GM12878 (cell line): ENCODE measurements at regions not wholly inside any gene's neighbourhood (a gene's known extent, or its start where the extent isn't known, plus 50 kb on each side); places are given as distances from the start of the nearest gene placed in this dataset.

Experiments
- ATAC-seq: fragments of 200-7000 bp; cut with Tn5 transposase; 3 replicates; pipeline ENCODE4 v1.9.1; 2020; ENCODE audit warnings: mild to moderate bottlenecking, moderate library complexity
- BruUV-seq: library from RNA; stranded (reverse); fragments of 400-500 nt; replicated peaks from 2 replicates; lab custom pipeline; 2021; lab: Mats Ljungman, UMichigan
- CTCF ChIA-PET: fragments of 300-600 bp; sonication (Branson Sonifier 250); formaldehyde crosslinking; extraction: SDS; loops from one replicate; lab custom pipeline; 2021; ENCODE audit warnings: inconsistent platforms; lab: Yijun Ruan, JAX
- POLR2A ChIA-PET: fragments of 350-600 bp; formaldehyde crosslinking; extraction: SDS; loops from one replicate; lab custom pipeline; 2021; ENCODE audit warnings: inconsistent platforms; lab: Charles Lee
- RAD21 ChIA-PET: fragments of 300-600 bp; sonication (Branson Sonifier 250); formaldehyde crosslinking; loops from one replicate; lab custom pipeline; 2023; ENCODE audit warnings: antibody characterized with exemption; ENCODE audit not compliant: unreplicated experiment; lab: Charles Lee
- SMC1A ChIA-PET: fragments of 300-600 bp; sonication (Branson Sonifier 250); formaldehyde crosslinking; loops from one replicate; lab custom pipeline; 2023; ENCODE audit not compliant: unreplicated experiment, uncharacterized antibody; lab: Charles Lee
- DNase-seq: peaks from one replicate; pipeline ENCODE4 v3.0.0-alpha.2; 2011; ENCODE audit warnings: low read depth, low spot score
- FAIRE-seq: peaks from 3 replicates; lab custom pipeline; 2011; peaks lifted over from hg19 to GRCh38; lab: Jason Lieb, UNC
- H2AFZ ChIP-seq: 2 replicates; pipeline ENCODE4 v1.6.0; 2011; ENCODE audit warnings: low read depth, low read length, control low read depth; ENCODE audit not compliant: control insufficient read depth
- H3K27ac ChIP-seq: 2 replicates; pipeline ENCODE4 v1.5.1; 2011; ENCODE audit warnings: control low read depth; ENCODE audit not compliant: control insufficient read depth, insufficient read depth
- H3K27me3 ChIP-seq, 2 experiments: replicated peaks in 1 of 2; 2 replicates each; pipeline versions ENCODE4 v1.6.0 to v1.6.1; 2011; ENCODE audit warnings: low read length in 1 of 2; ENCODE audit not compliant: control insufficient read depth in 2 of 2, insufficient read depth in 2 of 2
- H3K36me3 ChIP-seq, 2 experiments: 2 replicates each; pipeline ENCODE4 v1.5.1; 2011; ENCODE audit warnings: low read length in 1 of 2; ENCODE audit not compliant: control insufficient read depth in 2 of 2, insufficient read depth in 2 of 2
- H3K4me1 ChIP-seq: 2 replicates; pipeline ENCODE4 v1.6.1; 2011; ENCODE audit warnings: mild to moderate bottlenecking, low read length, moderate library complexity, mixed read lengths; ENCODE audit not compliant: control insufficient read depth, insufficient read depth
- H3K4me2 ChIP-seq: 2 replicates; pipeline ENCODE4 v1.6.0; 2011; ENCODE audit warnings: control low read depth; ENCODE audit not compliant: control insufficient read depth, insufficient read depth
- H3K4me3 ChIP-seq: fragments of 200-600 bp; sonication (generic); 2 replicates; pipeline ENCODE4 v1.5.1; 2016
- H3K79me2 ChIP-seq: 2 replicates; pipeline ENCODE4 v1.6.0; 2011; ENCODE audit warnings: low read length; ENCODE audit not compliant: control insufficient read depth, insufficient read depth
- H3K9ac ChIP-seq: 2 replicates; pipeline ENCODE4 v1.8.0; 2011; ENCODE audit warnings: low read length, control low read depth, mixed read lengths; ENCODE audit not compliant: control insufficient read depth, insufficient read depth
- H3K9me3 ChIP-seq: replicated peaks from 3 replicates; pipeline ENCODE4 v1.5.1; 2011; ENCODE audit warnings: mild to moderate bottlenecking, low read length; ENCODE audit not compliant: control insufficient read depth, insufficient read depth
- H4K20me1 ChIP-seq: 2 replicates; pipeline ENCODE4 v1.6.0; 2011; ENCODE audit not compliant: control insufficient read depth, insufficient read depth
- CHD2 ChIP-seq: IDR thresholded peaks from 2 replicates; pipeline ENCODE4 v1.6.1; 2011; ENCODE audit warnings: low read depth, low read length, improper control_type of control experiment, borderline replicate concordance
- IRF4 ChIP-seq: IDR thresholded peaks from 2 replicates; pipeline ENCODE4 v1.6.1; 2011; ENCODE audit warnings: low read depth, low read length
- MTA2 ChIP-seq: fragments of 450-650 bp; IDR thresholded peaks from 2 replicates; pipeline ENCODE4 v1.6.1; 2016; ENCODE audit warnings: low read depth, mild to moderate bottlenecking, moderate library complexity
- NFXL1 ChIP-seq: fragments of 450-650 bp; IDR thresholded peaks from 2 replicates; pipeline ENCODE4 v1.6.1; 2017; ENCODE audit warnings: antibody characterized with exemption, mild to moderate bottlenecking, borderline replicate concordance
- PAX5 ChIP-seq: IDR thresholded peaks from 2 replicates; pipeline ENCODE4 v1.6.1; 2011; ENCODE audit warnings: low read depth, low read length, borderline replicate concordance
- RCOR1 ChIP-seq: conservative IDR thresholded peaks from 2 replicates; pipeline ENCODE4 v1.6.1; 2012; ENCODE audit warnings: low read depth, low read length, improper control_type of control experiment
- ZBTB33 ChIP-seq: fragments of 450-650 bp; IDR thresholded peaks from 2 replicates; pipeline ENCODE4 v1.6.1; 2017; ENCODE audit warnings: mild to moderate bottlenecking
- ZNF274 ChIP-seq: IDR thresholded peaks from one replicate; pipeline ENCODE4 v1.8.0; 2011; ENCODE audit not compliant: insufficient read length, insufficient read depth
- WGBS: methylation state at CpG from one replicate; pipeline ENCODE4 v1.1.6; 2016; ENCODE audit warnings: low lambda C conversion rate; ENCODE audit not compliant: insufficient replicate concordance, insufficient coverage; ENCODE audit errors: missing lambda C conversion rate; 5-methylcytosine and 5-hydroxymethylcytosine counted together
- in situ Hi-C: fragments of 300-500 bp; cut with MboI; formaldehyde crosslinking; loops from 9 replicates; pipeline ENCODE4 v1.14.3; 2018; ENCODE audit warnings: mixed read lengths
- intact Hi-C: fragments of 100-400 bp; cut with micrococcal nuclease; formaldehyde crosslinking; loops from one replicate; pipeline ENCODE4 v1.14.2; 2022; ENCODE audit not compliant: unreplicated experiment
- TF ChIP-seq, protein P1 (sequence below): IDR thresholded peaks from 2 replicates; pipeline ENCODE4 v1.6.1; 2012; ENCODE audit warnings: low read length, inconsistent platforms

GRCh38 chr6:14062345-14063029 lies 55.1 kb upstream of the CD83 start:
- ChIA-PET POLR2A (no interaction called here), CTCF (interaction anchor here (1.0 to 8.1 kb wide), 6 partner anchors 9 to 268 kb away, joined by 3 to 194 read pairs (median 71); no protein-coding TSS in a partner anchor), SMC1A (interaction anchor here (0.7 to 7.4 kb wide), 4 partner anchors 11 to 166 kb away, joined by 3 to 64 read pairs (median 24); no protein-coding TSS in a partner anchor), RAD21 (interaction anchor here (1.1 to 4.8 kb wide), 2 partner anchors 153 to 267 kb away, joined by 6 to 67 read pairs; no protein-coding TSS in a partner anchor)
- H3K4me1 ChIP-seq, result no peaks in the 10 kb centered on the region
- no TSS peak for BruUV-seq
- no peaks in the 10 kb centered on the region for H3K36me3 ChIP-seq
- FAIRE-seq (no peak), DNase-seq (no peak), ATAC-seq (no peak)
- 29% methylated on average over 3 of the region's 3 CpGs for WGBS
- no peak overlapping the region for H3K9ac ChIP-seq
- H3K79me2 ChIP-seq, result no peaks in the 10 kb centered on the region
- no peak overlapping the region for H3K4me3 ChIP-seq
- H3K27ac ChIP-seq, result no peak overlapping the region
- H3K4me2 ChIP-seq, result no peak overlapping the region
- peaks cover 6% of the 10 kb centered on the region; the same call in 2 of the 3 replicates for H3K9me3 ChIP-seq
- intact Hi-C loops (no loop called here), in situ Hi-C loops (loop anchor here (5.0 kb wide), 1 partner anchor 270 kb away; no protein-coding TSS in a partner anchor)
- no peak for TF ChIP-seq RCOR1
- TF ChIP-seq CHD2, result no peak
- TF ChIP-seq, protein P1, sequence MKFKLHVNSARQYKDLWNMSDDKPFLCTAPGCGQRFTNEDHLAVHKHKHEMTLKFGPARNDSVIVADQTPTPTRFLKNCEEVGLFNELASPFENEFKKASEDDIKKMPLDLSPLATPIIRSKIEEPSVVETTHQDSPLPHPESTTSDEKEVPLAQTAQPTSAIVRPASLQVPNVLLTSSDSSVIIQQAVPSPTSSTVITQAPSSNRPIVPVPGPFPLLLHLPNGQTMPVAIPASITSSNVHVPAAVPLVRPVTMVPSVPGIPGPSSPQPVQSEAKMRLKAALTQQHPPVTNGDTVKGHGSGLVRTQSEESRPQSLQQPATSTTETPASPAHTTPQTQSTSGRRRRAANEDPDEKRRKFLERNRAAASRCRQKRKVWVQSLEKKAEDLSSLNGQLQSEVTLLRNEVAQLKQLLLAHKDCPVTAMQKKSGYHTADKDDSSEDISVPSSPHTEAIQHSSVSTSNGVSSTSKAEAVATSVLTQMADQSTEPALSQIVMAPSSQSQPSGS, result no peak
- no peak for TF ChIP-seq PAX5
- no peak for TF ChIP-seq MTA2
- no peak for TF ChIP-seq ZBTB33
- no peak for TF ChIP-seq ZNF274
- no peak for TF ChIP-seq IRF4
- TF ChIP-seq NFXL1, result no peak
- H3K27me3 ChIP-seq, result peaks cover 5 to 8% of the 10 kb centered on the region in 2 experiments; a peak in 3 of 4 replicates
- H2AFZ ChIP-seq, result no peak overlapping the region
- no peaks in the 10 kb centered on the region for H4K20me1 ChIP-seq
